ENCODE measurements at regions not wholly inside any gene's neighbourhood (a gene's known extent, or its start where the extent isn't known, plus 50 kb on each side); places are given as distances from the start of the nearest gene placed in this dataset.

GRCh38 chr5:143879646-143880045 is 67.7 kb downstream of the HMHB1 start:
- Histone ChIP-seq H3K27ac (no peak overlapping the region), H3K36me3 (no peaks in the 10 kb centered on the region), H3K4me3 (ENCODE audit: low read depth, low read length) (no peak overlapping the region), H3K9me3 (ENCODE audit: severe bottlenecking) (no peaks in the 10 kb centered on the region), H3K27me3 (ENCODE audit: insufficient read depth, low read depth, severe bottlenecking) (no peaks in the 10 kb centered on the region)
- no peak for TF ChIP-seq CTCF (IDR thresholded peaks at IDR 0.05; ENCODE audit: low read depth, low read length)
- DNase-seq = no peak

GRCh38 chr5:143880178-143880577 is 68.2 kb downstream of the HMHB1 start:
- DNase-seq = no peak
- Histone ChIP-seq H3K27me3 (ENCODE audit: insufficient read depth, low read depth, severe bottlenecking) (no peaks in the 10 kb centered on the region), H3K27ac (no peak overlapping the region), H3K9me3 (ENCODE audit: severe bottlenecking) (no peaks in the 10 kb centered on the region), H3K4me3 (ENCODE audit: low read depth, low read length) (no peak overlapping the region), H3K36me3 (no peaks in the 10 kb centered on the region)
- no peak for TF ChIP-seq CTCF (IDR thresholded peaks at IDR 0.05; ENCODE audit: low read depth, low read length)

- no peak for DNase-seq
- H3K27ac ChIP-seq = no peak overlapping the region
- TF ChIP-seq CTCF (IDR thresholded peaks at IDR 0.05; ENCODE audit: low read depth, low read length) = no peak
- H3K27me3 ChIP-seq (ENCODE audit: insufficient read depth, low read depth, severe bottlenecking) = no peaks in the 10 kb centered on the region
- H3K9me3 ChIP-seq (ENCODE audit: severe bottlenecking) = no peaks in the 10 kb centered on the region
- H3K4me3 ChIP-seq (ENCODE audit: low read depth, low read length) = no peak overlapping the region
- no peaks in the 10 kb centered on the region for H3K36me3 ChIP-seq
Measured at GRCh38 chr5:143882520-143882919, 70.6 kb downstream of the HMHB1 start.

GRCh38 chr5:143886096-143886495 is 74.1 kb downstream of the HMHB1 start:
- Histone ChIP-seq H3K9me3 (ENCODE audit: severe bottlenecking) (no peaks in the 10 kb centered on the region), H3K36me3 (no peaks in the 10 kb centered on the region), H3K27ac (no peak overlapping the region), H3K4me3 (ENCODE audit: low read depth, low read length) (no peak overlapping the region), H3K27me3 (ENCODE audit: insufficient read depth, low read depth, severe bottlenecking) (no peaks in the 10 kb centered on the region)
- no peak for DNase-seq
- no peak for TF ChIP-seq CTCF (IDR thresholded peaks at IDR 0.05; ENCODE audit: low read depth, low read length)

- Histone ChIP-seq H3K36me3 (no peaks in the 10 kb centered on the region), H3K4me3 (ENCODE audit: low read depth, low read length) (no peak overlapping the region), H3K27ac (no peak overlapping the region), H3K9me3 (ENCODE audit: severe bottlenecking) (no peaks in the 10 kb centered on the region), H3K27me3 (ENCODE audit: insufficient read depth, low read depth, severe bottlenecking) (no peaks in the 10 kb centered on the region)
- TF ChIP-seq CTCF (IDR thresholded peaks at IDR 0.05; ENCODE audit: low read depth, low read length) = no peak
- no peak for DNase-seq
Measured at GRCh38 chr5:143886651-143887638, 75.0 kb downstream of the HMHB1 start.

Measured in WERI-Rb-1 (cell line).